ENCODE measurements at regions not wholly inside any gene's neighbourhood (a gene's known extent, or its start where the extent isn't known, plus 50 kb on each side); places are given as distances from the start of the nearest gene placed in this dataset.

DNA sequence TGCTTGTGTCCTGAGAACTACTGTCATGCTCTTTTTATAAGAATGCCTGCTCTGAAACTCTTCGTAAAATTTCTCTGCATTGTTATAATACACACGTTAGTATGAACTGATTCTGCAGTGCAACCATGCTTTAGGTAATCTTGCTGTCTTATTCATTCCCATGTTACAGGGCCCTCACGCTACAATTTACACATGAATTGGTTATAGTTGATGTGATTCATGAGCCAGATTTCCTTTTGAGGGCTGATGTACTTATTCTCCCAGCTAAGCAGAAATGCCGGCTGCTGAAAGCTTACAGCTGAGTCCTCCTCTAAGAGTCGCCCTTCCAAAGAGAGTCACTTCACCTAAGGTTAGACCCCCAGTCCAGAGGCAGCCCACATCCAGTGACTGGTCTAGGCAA is 233.5 kb upstream of the PCSK5 start:
- Histone ChIP-seq H3K9me3 (ENCODE audit: control insufficient read depth in 1 of 2, insufficient read depth in 1 of 2, low read length in 2 of 2) (no peaks in the 10 kb centered on the region), H3K4me1 (ENCODE audit: insufficient read depth, low read length) (no peaks in the 10 kb centered on the region), H3K4me3 (ENCODE audit: low read length) (no peak overlapping the region), H3K36me3 (ENCODE audit: insufficient read depth, low read length) (no peaks in the 10 kb centered on the region), H3K27me3 (ENCODE audit: control insufficient read depth in 1 of 2, insufficient read depth in 2 of 2, low read length in 2 of 2) (no peaks in the 10 kb centered on the region), H3K27ac (ENCODE audit: low read depth in 1 of 2, low read length in 2 of 2) (no peak overlapping the region)
- TF ChIP-seq, protein P1, sequence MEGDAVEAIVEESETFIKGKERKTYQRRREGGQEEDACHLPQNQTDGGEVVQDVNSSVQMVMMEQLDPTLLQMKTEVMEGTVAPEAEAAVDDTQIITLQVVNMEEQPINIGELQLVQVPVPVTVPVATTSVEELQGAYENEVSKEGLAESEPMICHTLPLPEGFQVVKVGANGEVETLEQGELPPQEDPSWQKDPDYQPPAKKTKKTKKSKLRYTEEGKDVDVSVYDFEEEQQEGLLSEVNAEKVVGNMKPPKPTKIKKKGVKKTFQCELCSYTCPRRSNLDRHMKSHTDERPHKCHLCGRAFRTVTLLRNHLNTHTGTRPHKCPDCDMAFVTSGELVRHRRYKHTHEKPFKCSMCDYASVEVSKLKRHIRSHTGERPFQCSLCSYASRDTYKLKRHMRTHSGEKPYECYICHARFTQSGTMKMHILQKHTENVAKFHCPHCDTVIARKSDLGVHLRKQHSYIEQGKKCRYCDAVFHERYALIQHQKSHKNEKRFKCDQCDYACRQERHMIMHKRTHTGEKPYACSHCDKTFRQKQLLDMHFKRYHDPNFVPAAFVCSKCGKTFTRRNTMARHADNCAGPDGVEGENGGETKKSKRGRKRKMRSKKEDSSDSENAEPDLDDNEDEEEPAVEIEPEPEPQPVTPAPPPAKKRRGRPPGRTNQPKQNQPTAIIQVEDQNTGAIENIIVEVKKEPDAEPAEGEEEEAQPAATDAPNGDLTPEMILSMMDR (IDR thresholded peaks at IDR 0.05), result no peak
- Mint-ChIP-seq H3K4me3 (no peak overlapping the region), H3K36me3 (ENCODE audit: low read depth) (no peaks in the 10 kb centered on the region), H3K9me3 (peaks cover 2% of the 10 kb centered on the region), H3K27ac (no peak overlapping the region), H3K4me1 (ENCODE audit: low read depth) (no peaks in the 10 kb centered on the region), H3K27me3 (no peaks in the 10 kb centered on the region)
- intact Hi-C loops (cut with DNase I, micrococcal nuclease), result no loop called here
- POLR2A ChIA-PET, result no interaction called here
- DNase-seq, result no peak
- CTCF ChIA-PET, result no interaction called here
- no peak for ATAC-seq (ENCODE audit: poor library complexity)

DNA sequence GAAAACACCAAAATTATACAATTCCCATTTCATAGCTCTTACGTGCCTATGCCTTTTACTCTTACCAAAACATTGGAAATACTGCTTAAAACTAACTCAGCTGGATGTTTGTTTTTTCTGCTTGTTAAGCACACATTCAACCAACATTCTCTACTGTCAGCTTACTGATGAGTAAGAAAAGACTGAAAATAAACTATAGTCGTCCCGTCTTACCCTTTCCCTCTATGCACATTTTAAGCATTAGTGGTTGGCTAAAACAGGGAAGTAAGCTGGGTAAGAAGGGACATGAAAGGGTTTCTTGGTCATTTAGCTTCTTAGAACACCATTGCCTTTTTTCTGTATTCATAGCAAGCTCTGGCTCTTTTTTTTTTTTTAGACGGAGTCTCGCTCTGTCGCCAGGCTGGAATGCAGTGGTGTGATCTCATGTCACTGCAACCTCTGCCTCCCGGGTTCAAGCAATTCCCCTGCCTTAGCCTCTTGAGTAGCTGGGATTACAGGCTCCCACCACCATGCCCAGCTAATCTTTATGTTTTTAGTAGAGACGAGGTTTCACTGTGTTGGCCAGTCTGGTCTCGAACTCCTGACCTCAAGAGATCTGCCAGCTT is 232.1 kb upstream of the PCSK5 start:
- TF ChIP-seq, protein P1 (IDR thresholded peaks at IDR 0.05), result no peak
- Histone ChIP-seq H3K4me3 (ENCODE audit: low read length) (no peak overlapping the region), H3K27me3 (ENCODE audit: control insufficient read depth in 1 of 2, insufficient read depth in 2 of 2, low read length in 2 of 2) (no peaks in the 10 kb centered on the region), H3K36me3 (ENCODE audit: insufficient read depth, low read length) (no peaks in the 10 kb centered on the region), H3K4me1 (ENCODE audit: insufficient read depth, low read length) (no peaks in the 10 kb centered on the region), H3K9me3 (ENCODE audit: control insufficient read depth in 1 of 2, insufficient read depth in 1 of 2, low read length in 2 of 2) (no peaks in the 10 kb centered on the region), H3K27ac (ENCODE audit: low read depth in 1 of 2, low read length in 2 of 2) (no peak overlapping the region)
- no peak for DNase-seq
- Mint-ChIP-seq H3K9me3 (peaks cover 2% of the 10 kb centered on the region), H3K36me3 (ENCODE audit: low read depth) (no peaks in the 10 kb centered on the region), H3K27ac (no peak overlapping the region), H3K4me3 (no peak overlapping the region), H3K4me1 (ENCODE audit: low read depth) (no peaks in the 10 kb centered on the region), H3K27me3 (no peaks in the 10 kb centered on the region)
- ChIA-PET POLR2A (no interaction called here), CTCF (no interaction called here)
- ATAC-seq (ENCODE audit: poor library complexity), result no peak
- intact Hi-C loops (cut with DNase I, micrococcal nuclease), result no loop called here

GRCh38 chr9:75664597-75664996 is 225.9 kb upstream of the PCSK5 start:
- DNase-seq, result no peak
- ChIA-PET CTCF (no interaction called here), POLR2A (no interaction called here)
- Mint-ChIP-seq H3K4me1 (ENCODE audit: low read depth) (no peaks in the 10 kb centered on the region), H3K4me3 (no peak overlapping the region), H3K27me3 (no peaks in the 10 kb centered on the region), H3K36me3 (ENCODE audit: low read depth) (no peaks in the 10 kb centered on the region), H3K9me3 (peaks cover under 1% of the 10 kb centered on the region), H3K27ac (no peak overlapping the region)
- Histone ChIP-seq H3K36me3 (ENCODE audit: insufficient read depth, low read length) (no peaks in the 10 kb centered on the region), H3K4me3 (ENCODE audit: low read length) (no peak overlapping the region), H3K27ac (ENCODE audit: low read depth in 1 of 2, low read length in 2 of 2) (no peak overlapping the region), H3K9me3 (ENCODE audit: control insufficient read depth in 1 of 2, insufficient read depth in 1 of 2, low read length in 2 of 2) (no peaks in the 10 kb centered on the region), H3K27me3 (ENCODE audit: control insufficient read depth in 1 of 2, insufficient read depth in 2 of 2, low read length in 2 of 2) (no peaks in the 10 kb centered on the region), H3K4me1 (ENCODE audit: insufficient read depth, low read length) (no peaks in the 10 kb centered on the region)
- intact Hi-C loops (cut with DNase I, micrococcal nuclease), result no loop called here
- TF ChIP-seq, protein P1 (IDR thresholded peaks at IDR 0.05), result no peak
- ATAC-seq (ENCODE audit: poor library complexity), result no peak

All from CD4-positive, alpha-beta T cell (primary cell).